ENCODE measurements at regions not wholly inside any gene's neighbourhood (a gene's known extent, or its start where the extent isn't known, plus 50 kb on each side); places are given as distances from the start of the nearest gene placed in this dataset.

DNA sequence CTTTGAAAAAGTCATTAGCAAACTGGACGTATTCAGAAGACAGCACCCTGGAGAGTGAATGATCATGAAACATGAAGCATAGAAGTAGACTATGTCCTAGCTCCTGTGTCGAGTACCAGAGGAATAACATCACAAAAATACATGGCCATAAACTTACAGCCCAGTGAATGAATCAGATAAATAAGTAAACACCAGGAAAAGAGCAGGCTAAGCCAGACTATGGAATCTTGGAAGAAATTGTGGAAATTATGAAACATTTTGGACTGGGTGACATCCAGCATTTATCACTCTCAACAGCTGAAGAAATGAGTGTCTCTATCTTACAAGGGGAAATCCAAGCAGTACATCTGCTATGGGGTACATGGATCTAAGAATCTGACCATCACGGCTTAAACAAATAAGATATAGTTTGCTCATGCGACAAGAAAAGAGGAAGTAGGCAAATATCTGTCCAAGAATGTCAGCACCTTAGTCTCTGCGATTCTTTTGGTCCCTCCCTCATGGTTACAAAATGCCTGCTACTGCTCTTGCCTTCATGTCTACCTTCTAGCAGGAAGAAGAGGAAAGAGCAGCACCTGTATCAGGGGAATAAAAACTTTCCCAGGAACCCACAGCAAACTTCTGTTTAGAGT lies 481.5 kb downstream of the BCOR start:
- DNase-seq = no peak

DNA sequence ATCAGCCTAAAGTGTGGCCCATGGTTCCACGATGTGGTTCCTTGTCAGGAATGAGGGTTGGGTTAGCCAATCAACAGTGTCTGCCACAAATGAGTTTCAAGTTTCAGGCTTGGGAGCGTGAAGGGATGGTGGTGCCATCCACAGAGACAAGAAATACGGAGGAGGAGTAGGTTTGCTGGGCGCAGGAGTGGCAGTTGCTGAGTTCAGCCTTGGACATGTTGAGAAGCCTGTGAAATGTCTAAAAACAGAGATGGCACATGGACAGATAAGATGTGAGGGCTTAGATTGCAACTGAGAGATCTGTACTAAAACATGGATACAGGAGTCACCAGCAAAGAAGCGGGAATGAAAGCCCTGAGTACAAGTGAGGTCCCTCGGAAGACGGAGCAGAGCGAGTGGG lies 481.0 kb downstream of the BCOR start:
- no peak for DNase-seq

DNA sequence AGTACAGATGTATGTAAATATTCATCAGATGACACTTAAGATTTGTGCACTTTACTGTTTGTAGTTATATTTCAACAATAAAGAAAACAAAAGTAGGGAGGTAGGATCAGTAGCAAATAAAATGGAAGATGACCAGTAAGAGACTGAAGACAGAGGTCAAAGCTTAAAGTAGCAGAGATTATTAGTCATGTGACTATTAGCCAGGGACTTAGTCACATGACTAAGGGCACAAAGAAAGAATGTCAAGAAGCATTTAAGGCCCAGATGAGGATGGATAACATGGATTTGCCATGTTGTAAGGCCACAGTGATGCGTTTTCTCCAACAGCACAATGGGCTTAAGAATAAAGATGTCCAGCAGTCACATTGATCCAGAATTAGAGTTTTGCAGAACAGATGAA lies 479.6 kb downstream of the BCOR start:
- DNase-seq = no peak

DNA sequence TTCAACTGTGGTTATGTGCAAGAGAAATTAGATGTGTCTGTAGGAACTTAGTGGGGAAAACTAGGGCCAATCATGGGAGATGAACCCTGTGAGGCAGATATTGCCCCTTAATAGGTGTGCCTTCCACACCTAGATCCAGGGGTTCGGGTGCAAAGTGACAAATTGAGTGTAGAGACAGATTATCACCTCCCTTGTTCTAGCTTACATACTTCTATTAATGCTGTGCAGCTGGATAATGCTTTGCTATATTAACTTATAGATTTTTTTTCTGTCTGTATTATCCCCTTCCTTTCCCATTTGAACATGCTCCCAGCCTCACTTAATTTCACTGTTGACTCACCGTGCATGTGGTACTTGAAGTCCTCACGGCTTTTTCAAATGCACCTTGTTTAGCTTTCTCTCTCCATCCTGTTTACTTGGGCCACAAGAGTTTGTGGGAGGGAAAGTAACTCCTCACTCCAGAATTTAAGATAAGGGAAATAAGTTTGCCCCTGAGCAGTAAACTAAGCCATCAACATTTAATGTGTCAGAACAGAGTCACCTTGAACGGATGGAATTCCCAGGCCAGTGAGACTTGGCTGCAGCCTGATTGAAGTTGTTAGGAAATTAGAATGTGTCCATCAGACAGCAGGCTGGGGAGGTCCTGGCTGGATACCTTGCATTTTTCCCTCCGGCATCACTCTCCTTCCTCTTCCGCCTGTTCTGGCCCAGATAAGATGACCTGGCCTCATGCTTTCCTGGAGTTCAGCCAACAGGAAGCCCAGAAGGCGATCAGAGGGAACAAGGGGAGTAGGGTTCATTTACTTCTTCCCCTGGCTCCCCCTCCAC lies 478.4 kb downstream of the BCOR start:
- DNase-seq = no peak

DNA sequence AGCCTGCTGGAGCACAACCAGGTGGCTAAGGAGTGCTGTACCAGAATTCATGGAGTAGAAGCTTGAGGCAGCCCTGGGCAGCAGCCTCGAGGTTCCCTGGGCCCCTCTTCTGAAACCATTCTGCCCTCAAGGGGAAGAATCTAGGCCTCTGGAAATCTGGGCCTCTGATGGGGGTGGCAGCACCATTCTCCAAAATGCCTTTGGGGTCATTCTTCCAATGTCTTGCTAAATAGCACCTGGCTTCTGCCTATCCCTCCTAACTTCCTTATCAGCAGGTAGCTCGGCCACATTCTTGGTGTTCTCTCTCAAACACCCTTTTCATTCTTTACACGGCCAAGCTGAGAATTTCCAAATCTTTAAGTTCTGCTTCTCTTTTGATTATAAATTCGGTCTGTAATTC lies 473.6 kb downstream of the BCOR start:
- DNase-seq = no peak

DNA sequence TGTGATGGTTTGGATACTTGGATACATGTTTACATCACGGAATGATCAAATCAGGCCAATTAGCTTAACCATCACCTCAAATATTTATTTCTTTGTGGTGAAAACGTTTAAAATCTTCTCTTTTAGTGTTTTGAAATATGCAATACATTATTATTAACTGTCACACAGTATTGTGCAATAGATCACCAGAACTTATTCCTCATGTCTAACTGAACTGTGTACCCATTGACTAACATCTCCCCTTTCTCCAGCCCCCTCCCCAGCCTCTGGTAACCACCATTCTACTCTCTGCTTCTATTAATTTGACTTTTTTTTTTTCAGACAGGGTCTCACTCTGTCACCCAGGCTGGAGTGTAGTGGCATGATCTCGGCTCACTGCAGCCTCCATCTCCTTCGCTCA lies 471.9 kb downstream of the BCOR start:
- no peak for DNase-seq

DNA sequence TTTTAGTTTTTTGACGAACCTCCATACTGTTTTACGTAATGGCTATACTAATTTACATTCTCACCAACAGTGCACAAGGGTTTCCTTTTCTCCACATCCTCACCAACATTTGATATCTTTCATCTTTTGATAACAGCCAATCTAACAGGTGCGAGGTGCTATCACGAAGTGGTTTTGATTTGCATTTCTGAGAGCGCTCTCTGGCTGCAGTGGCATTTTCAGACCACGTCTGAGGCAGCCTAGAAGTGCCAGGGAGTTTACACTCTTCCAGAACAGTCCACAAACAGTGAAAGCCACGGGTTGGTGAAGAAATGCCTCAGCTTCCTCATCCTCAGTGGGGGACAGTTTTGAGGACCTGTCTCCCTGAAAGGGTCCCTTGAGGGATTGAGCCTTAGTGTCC lies 471.0 kb downstream of the BCOR start:
- DNase-seq = no peak

DNA sequence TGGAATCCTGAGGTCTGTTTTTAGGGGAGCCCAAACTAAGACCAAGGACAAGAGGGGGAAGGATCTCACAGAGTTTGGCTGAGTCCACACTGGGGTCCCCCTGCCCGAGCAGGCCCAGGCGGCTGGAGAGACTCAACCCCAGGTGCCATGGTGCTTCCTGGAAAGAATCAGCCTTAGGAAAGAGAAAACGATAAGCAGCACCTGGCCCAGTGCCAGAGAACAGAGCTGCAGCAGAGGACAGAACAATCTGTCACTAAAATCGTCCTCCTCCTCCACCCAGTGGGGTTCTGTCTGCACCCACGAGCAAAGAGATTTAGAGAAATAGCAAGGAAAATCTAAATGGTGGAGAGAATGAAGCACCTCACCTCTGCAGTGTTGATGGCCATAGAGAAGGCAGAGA lies 470.5 kb downstream of the BCOR start:
- no peak for DNase-seq

DNA sequence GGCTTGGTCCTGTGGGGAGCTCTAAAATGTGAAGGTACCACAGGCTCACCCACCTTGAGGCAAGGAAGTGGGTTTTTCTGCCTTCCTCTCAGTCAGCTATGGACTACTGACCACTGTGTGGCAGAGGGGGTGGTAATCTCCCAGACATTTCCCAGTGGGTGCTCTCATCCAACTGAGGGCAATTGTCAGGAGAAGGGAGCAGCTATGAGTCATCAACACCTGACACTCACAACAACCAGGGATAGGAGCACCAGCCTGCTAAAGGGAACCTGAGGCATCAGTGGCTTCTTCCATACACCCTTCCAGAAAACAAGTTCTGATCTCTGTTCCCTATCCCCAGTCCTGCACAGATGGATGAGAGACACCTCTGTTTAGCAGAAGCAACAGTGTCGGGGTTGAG lies 468.8 kb downstream of the BCOR start:
- no peak for DNase-seq

DNA sequence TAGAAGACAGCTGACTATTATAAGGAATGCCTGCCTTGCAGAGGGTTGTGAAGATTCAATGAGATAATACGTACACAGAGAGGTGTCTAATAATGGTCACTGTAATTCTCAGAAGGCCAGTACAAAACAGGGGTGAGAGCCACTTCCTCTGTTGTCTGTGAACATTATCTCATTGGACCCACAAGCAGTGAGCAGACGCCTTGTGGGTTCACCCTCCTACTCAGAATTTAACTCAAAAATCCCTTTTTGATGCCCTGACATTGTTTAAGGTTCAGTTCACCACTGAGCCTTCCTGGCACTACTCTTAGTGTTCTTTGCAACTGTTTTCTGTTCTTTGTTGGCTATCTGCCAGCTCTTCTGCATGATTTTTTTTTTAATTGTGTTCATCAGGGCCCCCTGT lies 467.4 kb downstream of the BCOR start:
- DNase-seq = no peak

DNA sequence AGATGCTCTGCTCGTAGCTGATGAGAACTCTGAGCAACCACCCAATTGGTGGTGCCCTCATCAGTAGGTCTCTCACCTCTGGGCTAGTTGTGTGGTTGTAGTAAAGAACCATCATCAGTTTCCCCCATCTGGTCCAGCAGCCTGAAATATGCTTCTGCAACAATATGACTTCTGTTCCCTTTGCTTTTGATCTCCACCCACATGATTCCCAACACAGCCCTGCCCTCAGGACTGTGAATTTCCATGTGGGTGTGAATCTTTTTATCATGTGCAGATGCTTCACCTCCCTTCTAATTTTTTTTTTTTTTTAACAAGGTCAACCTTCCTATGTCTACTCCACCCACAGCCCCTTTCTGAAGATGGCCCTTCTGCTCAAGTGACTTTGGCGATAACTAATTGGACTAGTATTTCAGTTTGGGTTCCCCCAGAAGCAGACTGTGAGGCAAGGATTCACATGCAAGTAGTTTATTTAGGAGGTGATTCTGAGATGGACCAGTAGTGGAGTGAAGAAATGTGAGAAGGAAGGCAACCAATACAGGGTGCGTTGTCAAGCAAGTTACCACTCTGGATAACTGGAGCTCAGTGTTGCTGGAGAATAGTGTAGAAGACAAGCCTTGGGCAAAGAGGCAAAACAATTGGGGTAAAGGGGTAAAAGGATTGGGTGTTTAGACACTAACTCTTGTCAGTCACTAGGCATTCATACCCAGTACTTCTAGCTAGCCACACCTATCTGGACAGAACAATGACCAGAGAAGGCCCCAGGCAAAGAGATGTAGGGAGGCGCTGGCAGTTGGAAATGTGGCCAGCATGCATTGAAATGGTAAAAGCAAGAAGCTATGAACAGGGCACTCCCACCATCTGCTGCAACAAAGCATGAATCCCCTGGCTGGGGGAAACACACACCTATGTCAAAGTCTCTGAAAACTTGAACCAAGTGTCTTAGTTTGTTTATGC lies 466.2 kb downstream of the BCOR start:
- no peak for DNase-seq

DNA sequence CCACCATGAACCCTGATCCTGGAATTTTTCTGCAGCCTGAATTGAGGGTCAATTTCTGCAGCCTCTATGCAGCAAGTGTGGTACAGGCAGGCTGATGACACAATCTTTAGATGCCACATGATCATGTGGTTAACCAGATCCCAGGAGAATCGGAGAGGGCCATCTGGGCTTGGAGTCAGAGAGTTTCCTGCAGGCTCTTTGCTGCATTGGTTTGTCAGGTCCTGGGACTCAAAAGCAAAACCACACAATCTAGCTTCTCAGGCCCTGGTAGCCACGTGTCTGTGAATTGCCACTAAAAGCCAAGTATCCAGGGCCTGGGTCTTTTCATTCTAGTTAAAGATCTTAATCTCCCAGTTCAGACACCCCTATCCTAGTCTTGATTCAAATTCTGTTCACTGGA lies 464.5 kb downstream of the BCOR start:
- no peak for DNase-seq

DNA sequence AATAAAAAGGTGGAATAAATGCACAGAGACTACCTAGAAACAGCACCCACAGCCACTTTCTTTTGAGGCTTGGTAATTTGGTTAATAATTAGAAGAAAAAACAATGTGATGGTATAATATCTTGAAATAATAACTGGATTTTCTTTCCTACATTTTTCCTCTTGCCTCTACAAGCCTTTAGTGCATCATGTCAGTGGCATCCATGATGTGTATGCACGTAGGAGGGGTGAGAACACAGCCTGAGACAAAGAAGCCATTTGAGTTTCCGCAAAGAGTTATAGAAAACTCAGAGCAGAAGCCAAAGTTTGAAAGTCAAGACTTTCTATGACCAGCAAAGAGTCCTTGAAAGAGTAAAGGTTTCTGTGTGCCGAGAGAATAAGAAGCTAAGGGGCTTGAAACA lies 461.3 kb downstream of the BCOR start:
- DNase-seq = no peak

DNA sequence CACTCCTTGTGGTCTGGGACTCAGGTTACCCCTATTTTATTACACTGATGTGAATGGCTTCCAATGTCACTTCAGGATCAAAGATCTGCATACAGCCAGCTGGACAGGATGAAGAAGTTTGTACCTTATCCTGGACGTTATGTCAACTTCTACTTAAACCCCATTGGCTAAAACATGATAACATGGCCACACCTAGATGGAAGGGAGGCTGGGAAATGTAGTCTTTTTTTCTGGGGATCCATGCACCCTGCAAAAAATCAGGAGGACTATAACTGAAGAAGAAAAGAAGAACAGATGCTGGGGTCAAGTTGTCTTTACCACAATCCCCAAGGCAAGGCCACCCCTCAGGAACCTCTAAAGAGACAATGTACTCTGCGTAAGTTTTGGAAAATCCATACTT lies 459.2 kb downstream of the BCOR start:
- DNase-seq = no peak

DNA sequence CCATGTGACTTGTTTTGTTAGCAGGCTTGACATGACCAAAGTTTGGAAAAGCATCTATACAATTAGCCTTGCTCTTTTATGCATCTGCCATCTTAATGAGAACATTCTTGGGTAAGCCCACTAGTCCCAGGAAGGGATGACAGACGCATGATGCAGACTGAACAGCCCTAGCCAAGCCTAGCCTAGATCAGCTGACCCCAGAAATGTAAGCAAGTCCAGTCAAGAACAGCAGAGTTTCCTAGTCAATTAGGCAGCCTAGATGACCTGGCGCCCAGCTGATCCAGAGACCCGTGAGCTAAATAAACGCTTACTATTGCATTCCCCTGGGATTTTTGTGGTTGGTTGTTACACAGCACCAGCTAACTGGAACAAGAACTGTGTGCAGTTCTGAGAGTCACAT lies 457.9 kb downstream of the BCOR start:
- DNase-seq = no peak

DNA sequence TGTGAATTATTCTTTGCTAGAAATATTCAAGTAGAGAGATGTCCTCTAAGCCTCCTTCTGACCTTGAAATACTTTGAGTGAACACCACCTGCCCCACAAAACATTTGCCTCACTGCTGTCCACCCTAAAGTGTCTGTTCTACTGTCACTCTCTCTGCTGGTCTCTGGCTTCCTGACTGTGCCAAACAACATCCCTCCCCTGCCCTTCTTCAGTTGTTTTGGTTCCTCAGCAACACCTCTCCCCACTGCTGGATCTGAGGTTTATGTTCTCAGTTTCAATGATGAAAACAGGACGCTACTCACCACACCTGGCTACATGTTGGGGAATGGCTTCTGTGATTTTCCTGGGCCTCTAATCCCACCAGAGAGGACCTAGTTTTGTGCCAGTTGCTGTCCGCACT lies 456.9 kb downstream of the BCOR start:
- no peak for DNase-seq

DNA sequence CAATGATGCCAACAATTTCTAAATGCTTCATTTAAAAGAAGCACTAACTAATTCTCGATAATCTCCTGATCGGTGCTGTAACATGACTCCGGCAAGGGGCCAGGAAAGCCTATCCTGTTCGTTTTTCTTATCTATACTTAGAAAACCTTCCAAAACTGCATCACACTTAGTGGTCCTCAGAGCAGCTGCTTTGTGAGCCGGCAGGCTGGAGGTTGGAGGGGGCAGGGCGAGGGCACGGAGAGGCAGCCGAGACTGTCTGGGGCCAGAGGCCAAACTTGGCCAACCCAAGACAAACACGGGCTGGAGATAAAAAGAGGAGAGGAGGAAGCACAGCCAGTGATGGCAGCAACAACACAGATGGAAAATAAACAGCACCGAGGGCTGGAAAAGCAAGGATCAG lies 455.7 kb downstream of the BCOR start:
- DNase-seq = no peak

DNA sequence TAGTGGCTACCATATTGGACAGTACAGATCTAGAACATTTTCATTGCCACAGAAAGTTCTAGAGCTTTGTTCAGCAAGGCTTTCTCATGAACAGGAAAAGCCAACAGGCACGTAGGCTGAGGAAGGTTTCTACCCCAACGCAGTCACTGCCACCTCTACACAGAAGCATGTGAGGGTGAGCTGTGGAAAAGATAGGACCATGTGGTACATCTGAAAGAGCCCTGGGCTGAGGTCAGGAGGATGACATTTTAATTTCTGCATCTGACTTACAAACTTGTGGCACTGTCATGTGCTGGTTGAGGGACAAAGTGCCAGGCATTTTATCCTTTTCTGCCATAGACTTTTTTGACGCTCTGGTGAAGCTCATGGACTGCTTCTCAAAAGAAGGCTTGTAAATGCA lies 454.2 kb downstream of the BCOR start:
- no peak for DNase-seq

DNA sequence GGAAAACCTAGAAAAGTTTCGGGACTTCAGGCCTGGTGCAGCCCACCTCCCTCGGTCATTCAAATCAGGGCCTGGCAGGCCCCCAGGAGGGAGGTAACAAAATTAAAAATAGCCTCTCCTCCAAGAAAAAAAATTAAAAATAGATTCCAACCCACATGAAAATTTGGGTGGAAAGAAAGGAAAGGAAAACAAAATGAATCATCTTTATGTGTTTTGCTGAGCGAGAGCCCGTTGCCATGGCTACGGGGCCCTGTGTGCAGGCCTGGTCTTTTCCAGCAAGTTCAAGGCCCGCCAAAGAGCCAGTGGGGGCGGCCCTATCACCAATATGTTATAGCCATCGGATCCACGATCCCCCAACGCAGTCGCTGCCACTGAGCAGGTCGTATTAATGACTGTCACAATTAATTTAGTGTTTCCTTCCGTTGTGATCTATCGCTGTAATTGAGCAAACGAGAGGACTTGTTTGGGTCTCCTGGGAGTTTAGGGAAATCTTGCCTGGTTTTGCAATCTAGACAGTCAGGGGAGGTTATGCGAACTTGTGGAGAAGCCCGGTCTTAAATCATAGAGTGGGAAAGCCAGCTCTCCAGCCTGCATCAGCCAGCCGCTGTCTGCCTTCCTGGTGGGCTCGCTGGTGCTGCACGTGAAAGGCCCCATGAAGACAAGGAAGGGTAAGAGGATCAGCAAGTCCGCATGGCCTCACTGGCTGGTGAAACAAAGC lies 452.4 kb downstream of the BCOR start:
- DNase-seq = peak in 1 of 2 donors; percentile 12

DNA sequence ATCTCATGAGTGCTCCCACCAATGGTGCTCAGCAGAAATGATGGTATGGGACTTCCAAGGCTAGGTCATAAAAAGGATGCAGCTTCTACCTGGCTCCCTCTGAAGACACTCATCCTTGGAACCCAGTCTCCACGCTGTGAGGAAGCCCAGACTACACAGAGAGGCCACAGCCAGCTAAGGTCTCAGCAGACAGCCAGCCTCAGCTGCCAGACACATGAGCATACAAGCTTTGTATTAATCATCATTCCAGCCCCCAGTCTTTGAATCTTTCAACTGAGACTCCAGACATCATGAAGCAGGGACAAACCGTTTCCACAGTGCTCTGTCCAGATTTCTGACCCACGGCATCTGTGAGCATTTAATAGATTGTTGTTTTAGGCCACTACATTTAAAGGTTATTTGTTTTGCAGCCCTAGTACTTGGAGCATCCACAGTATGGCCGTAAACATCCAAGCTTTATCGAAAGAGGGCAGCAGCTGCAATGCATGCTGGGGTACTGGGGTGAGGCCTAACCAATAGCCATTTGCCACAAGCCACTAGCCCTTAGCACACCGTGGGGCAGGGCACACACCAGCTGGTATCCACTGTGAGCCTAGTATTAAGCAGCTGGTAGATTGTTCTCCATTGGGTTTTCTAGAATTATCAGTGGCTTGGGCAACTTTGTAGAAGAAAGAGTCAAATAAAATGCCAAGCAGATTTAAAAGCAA lies 449.1 kb downstream of the BCOR start:
- no peak for DNase-seq

DNA sequence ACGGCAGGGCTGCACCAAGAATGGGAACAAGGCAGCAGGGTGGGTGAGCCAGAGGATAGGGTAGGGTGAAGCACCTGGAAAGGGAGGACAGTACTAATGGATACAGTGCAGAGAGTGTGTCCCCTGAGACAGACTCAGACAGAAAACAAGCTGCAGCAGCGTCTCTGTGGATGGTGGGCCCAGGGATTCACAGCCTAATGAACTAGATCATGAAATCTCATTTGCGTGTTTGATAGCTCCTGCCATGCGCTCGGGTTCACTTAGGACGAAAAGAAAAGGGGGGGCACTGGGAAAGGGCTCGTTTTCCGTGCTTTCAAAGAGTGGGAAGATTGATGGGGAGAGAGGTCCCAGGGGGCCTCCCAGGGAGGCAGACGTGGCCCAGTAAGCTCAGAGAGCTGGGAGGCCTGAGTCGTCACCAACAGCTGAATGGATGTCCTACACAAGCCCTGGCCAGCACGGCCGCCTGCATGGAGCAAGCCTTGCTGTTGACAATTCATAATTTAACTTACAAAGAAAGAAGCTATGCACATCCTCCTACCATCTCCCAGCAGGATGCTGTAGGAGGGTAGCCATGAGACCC lies 446.9 kb downstream of the BCOR start:
- no peak for DNase-seq

DNA sequence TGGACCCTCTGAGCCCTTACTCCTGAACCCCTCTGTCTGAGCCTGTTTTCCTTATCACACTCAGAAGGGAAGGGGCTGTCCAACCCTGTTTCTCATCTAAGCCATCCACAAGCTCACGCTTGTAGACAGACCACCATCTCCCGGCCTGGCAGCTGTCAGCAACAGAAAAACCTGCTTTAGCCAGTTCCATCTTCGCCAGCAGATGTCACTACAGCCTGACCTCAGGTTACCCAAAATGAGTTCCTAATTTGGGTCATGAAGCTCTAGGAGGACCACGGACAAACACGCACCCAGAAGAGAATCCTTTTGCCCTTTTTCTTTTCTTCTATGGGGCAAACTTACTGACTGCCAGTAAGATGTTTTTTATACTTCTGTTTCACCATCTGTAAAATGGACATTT lies 445.4 kb downstream of the BCOR start:
- peak; percentile 3 to 10 for DNase-seq
